IPS DF 6.9 (cell line): ENCODE measurements at regions not wholly inside any gene's neighbourhood (a gene's known extent, or its start where the extent isn't known, plus 50 kb on each side); places are given as distances from the start of the nearest gene placed in this dataset.
A peak's percentile ranks its signal among the peaks of the same experiment; 100 is the strongest.

ENCODE experiments used
- DNase-seq: peaks from one replicate; pipeline ENCODE4 v3.0.0-alpha.2; 2013; ENCODE audit warnings: low read depth, low spot score
- H3K27ac ChIP-seq: one replicate; pipeline ENCODE4 v1.5.1; 2013; ENCODE audit warnings: low read length, control low read depth
- H3K27me3 ChIP-seq: 2 replicates; pipeline ENCODE4 v1.6.1; 2013; ENCODE audit warnings: mild to moderate bottlenecking, low read length; ENCODE audit not compliant: control insufficient read depth, insufficient read depth
- H3K36me3 ChIP-seq: 2 replicates; pipeline ENCODE4 v1.6.1; 2013; ENCODE audit warnings: low read length; ENCODE audit not compliant: control insufficient read depth, insufficient read depth
- H3K4me1 ChIP-seq: 2 replicates; pipeline ENCODE4 v1.6.1; 2013; ENCODE audit warnings: low read length; ENCODE audit not compliant: control insufficient read depth, insufficient read depth
- H3K4me3 ChIP-seq: 2 replicates; pipeline ENCODE4 v1.5.1; 2013; ENCODE audit warnings: mild to moderate bottlenecking, low read length
- H3K9me3 ChIP-seq: 2 replicates; pipeline ENCODE4 v1.6.1; 2013; ENCODE audit warnings: low read length, inconsistent platforms; ENCODE audit not compliant: control insufficient read depth, insufficient read depth
- WGBS: extraction: QIAGEN DNeasy Blood & Tissue Kit; methylation state at CpG from one replicate; pipeline ENCODE4 v1.1.7; 2013; ENCODE audit warnings: mixed read lengths, missing lambda C conversion rate; ENCODE audit not compliant: insufficient read length, insufficient coverage; 5-methylcytosine and 5-hydroxymethylcytosine counted together

DNA sequence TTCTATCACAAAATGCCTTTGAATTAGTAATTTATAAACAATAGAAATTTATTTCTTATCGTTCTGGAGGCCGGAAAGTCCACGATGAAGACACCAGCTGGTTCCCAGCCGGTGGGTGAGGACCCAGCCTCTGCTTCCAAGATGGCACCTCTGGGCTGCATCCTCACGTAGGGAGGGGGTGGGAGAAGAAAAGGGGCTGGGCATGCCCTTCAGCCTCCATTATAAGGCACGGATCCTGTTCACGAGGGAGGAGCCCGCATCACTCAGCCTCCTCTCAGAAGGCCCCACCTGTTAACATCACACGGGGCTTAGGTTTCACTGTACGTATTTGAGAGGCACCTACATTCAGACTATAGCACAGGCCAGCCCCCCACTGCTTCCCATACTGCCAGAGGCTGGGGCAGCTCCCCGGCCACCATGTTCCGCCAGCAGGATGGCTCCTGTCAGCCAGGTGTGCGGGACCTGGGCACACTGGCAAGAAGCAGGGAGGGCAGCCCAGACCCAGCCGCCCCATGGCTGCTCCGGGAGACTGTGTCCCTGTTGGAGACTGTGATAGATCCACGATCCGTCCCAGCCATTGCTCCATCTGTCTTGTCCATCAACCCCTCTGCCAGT, 131.6 kb downstream of the SOX1 start:
- Histone ChIP-seq H3K4me3 (no peak overlapping the region), H3K9me3 (no peaks in the 10 kb centered on the region), H3K36me3 (no peaks in the 10 kb centered on the region), H3K27me3 (no peaks in the 10 kb centered on the region), H3K4me1 (no peaks in the 10 kb centered on the region), H3K27ac (no peak overlapping the region)
- no peak for DNase-seq
- no CpG with 5 or more reads among the region's 17 CpGs for WGBS

DNA sequence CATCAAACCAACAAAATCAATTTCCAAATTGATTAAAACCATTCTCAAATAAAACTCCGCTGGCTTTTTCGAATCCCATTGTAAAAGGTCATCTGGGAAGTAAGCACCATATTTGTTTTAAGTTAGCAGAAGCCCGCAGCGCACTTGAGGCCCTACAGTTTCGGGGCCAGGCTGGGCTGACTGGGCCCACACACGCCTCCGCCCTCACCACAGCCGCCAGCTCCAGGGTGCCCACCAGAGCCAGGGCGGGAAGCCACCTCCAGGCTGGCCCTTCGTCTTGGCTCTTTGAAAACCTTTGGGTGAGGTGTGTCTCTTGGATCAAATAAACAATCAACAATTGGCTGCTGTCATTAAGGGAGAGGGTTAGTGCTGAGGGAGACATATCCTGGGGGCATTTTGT, 133.3 kb downstream of the SOX1 start:
- Histone ChIP-seq H3K4me3 (no peak overlapping the region), H3K4me1 (peaks cover 4% of the 10 kb centered on the region), H3K9me3 (no peaks in the 10 kb centered on the region), H3K27ac (no peak overlapping the region), H3K27me3 (peaks cover 7% of the 10 kb centered on the region; the same call in 1 of the 2 replicates), H3K36me3 (no peaks in the 10 kb centered on the region)
- WGBS = no CpG with 5 or more reads among the region's 10 CpGs
- no peak for DNase-seq

DNA sequence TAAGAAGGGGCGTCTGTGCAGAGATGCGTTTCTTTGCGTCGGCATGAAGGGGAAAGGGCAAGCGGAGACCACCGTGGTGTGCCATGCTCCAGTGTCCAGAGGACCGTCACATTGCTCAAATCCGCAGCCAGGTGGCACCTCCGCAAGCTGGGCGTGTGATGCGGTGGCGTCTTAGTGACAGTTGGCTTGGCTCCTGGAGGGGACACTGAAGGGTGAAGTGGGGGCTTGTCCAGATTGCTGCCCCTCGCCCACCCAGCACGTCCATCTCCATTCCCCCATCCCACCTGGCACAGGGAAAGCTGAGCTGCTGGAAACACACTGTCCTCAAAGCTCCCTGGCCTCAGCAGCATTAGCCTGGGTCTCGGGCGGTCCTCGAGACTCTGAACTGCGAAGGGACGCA, 135.3 kb downstream of the SOX1 start:
- no peak overlapping the region for H3K4me3 ChIP-seq
- no peaks in the 10 kb centered on the region for H3K9me3 ChIP-seq
- DNase-seq = no peak
- H3K4me1 ChIP-seq = peaks cover 4% of the 10 kb centered on the region
- H3K27me3 ChIP-seq = peaks cover 17% of the 10 kb centered on the region; the same call in 1 of the 2 replicates
- WGBS = no CpG with 5 or more reads among the region's 19 CpGs
- H3K27ac ChIP-seq = no peak overlapping the region
- H3K36me3 ChIP-seq = no peaks in the 10 kb centered on the region

DNA sequence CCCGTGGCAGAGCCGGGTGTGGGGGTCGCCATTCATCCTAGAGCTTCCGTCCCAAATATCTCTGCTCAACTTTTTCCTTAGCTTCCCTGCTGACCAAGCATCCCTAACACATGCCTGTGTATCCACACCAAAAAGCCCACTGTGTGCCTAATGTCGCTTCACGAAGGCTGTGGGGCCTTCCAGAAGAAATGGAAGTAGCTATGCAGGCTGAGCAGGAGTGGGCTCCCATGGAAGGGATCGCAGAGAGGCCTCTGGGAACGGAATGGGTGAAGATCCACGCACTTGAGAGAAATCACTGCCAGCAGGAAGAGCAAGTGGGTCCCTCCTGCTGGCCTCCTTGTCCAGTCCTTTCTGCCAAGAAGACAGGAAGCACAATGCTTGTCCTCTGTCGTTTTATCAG, 136.0 kb downstream of the SOX1 start:
- no peaks in the 10 kb centered on the region for H3K9me3 ChIP-seq
- no peak for DNase-seq
- H3K27me3 ChIP-seq = peaks cover 20% of the 10 kb centered on the region; the same call in 1 of the 2 replicates
- H3K36me3 ChIP-seq = no peaks in the 10 kb centered on the region
- H3K27ac ChIP-seq = no peak overlapping the region
- H3K4me1 ChIP-seq = peaks cover 4% of the 10 kb centered on the region
- no CpG with 5 or more reads among the region's 10 CpGs for WGBS
- no peak overlapping the region for H3K4me3 ChIP-seq

DNA sequence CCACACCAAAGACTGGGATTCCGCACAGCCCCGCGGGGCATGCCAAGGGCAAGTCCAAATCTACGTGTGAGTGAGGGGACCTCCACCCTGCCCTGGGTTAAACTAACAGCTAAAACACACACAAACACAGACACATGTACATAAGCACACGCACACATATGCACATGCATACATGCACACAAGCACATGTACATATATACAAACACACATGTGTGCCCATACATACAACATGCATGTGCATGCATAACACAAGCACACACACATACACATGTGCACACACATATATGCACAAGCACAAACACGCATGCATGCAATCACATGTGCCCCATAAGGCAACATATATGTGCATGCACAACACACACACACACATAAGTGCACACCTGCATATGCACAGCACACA, 136.7 kb downstream of the SOX1 start:
- Histone ChIP-seq H3K9me3 (no peaks in the 10 kb centered on the region), H3K4me1 (peaks cover 4% of the 10 kb centered on the region), H3K36me3 (no peaks in the 10 kb centered on the region), H3K27me3 (peaks cover 20% of the 10 kb centered on the region; the same call in 1 of the 2 replicates), H3K27ac (no peak overlapping the region), H3K4me3 (no peak overlapping the region)
- no CpG with 5 or more reads among the region's 6 CpGs for WGBS
- DNase-seq = no peak

DNA sequence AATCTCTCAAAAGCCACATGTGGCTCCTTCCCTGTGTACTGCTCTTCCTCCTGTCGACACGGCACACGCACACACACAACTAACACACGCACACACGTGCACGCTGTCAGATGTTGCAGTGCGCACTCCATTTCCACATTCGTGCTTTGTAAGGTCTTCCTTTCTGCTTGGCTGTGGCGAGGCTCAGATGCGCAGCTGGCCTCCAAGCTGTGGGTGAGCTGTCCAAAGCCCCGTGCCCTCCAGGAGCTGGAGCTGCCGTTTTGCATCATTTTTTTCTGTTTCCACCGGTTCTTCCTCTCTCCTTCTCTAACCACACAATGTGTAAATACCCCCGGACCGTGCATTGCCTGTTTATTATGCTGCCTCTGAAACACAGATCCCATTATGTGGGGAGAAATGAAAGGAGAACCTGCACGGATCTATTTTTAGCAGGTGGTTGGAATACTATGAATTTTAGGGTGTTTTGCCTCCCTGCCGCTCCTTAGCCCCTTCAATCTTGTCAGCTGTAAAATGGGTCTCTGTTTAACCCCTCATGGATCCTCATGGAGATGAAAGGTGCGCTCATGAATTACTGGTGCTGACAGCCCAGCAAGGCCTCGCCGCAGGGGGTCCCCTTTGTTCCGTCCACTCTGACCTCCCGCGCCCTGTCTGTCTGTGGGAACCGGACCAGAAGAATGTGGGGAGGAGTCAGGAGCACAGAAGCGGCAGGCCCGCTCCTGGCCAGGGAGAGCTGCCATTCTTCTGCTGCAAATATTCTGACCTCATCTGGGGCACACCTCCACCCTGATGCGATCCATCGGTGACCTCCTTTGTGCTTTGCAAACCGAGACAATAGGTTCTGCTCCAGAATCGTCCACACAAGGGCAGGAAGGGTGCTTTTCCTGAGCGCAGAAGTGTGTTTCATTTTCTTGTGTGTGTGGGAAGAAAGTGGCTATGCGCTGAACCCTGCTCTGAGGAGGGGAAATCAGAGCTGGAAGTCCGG, 137.7 kb downstream of the SOX1 start:
- no CpG with 5 or more reads among the region's 33 CpGs for WGBS
- Histone ChIP-seq H3K4me1 (peaks cover 4% of the 10 kb centered on the region), H3K27ac (no peak overlapping the region), H3K36me3 (no peaks in the 10 kb centered on the region), H3K27me3 (peaks cover 20% of the 10 kb centered on the region; the same call in 1 of the 2 replicates), H3K4me3 (peak overlapping the region; percentile 18; the same call in 1 of the 2 replicates), H3K9me3 (no peaks in the 10 kb centered on the region)
- peak; percentile 18 for DNase-seq

DNA sequence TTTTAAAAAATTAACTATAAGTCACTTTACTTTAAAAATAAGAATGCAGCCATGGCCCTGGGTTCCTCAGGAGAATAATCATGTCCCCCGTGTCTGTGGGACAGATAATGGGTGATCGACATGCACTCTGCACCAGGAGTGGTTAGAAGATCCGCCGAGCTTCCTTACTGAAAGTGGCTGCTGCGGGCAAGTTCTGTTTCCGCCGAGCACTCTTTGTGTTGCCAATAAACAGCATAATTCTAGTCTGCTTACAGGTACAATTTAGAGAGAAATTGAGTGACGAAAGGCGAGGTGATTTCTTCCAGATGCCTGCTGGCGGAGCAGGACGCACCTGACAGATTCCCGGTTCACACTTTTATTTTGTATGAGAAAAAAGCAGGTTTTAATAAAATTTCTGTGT, 139.0 kb downstream of the SOX1 start:
- Histone ChIP-seq H3K36me3 (no peaks in the 10 kb centered on the region), H3K27ac (no peak overlapping the region), H3K4me3 (no peak overlapping the region), H3K4me1 (peaks cover 4% of the 10 kb centered on the region), H3K9me3 (no peaks in the 10 kb centered on the region), H3K27me3 (peaks cover 20% of the 10 kb centered on the region; the same call in 1 of the 2 replicates)
- WGBS = no CpG with 5 or more reads among the region's 12 CpGs
- DNase-seq = no peak

DNA sequence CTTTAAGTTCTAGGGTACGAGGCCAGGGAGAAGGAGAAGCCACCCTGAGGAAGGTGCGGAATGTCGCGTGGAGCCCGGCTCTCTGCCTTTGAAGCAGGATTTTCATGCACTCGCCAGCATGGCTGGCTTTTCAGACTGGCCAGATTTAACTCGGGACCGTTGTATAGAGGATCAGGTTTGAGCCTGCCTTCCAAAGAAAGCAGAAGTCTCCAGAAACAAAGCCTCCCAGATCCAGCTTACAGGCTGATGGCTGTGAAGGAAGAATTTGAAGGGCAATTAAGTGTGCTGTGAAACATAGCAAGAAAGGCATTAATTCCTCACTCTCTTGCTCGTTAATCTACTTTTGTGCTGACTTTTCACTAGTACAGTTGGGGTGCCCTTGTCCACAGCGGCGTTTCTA, 140.2 kb downstream of the SOX1 start:
- no peak for DNase-seq
- Histone ChIP-seq H3K4me1 (peaks cover 4% of the 10 kb centered on the region), H3K27ac (no peak overlapping the region), H3K9me3 (no peaks in the 10 kb centered on the region), H3K27me3 (peaks cover 20% of the 10 kb centered on the region; the same call in 1 of the 2 replicates), H3K4me3 (no peak overlapping the region), H3K36me3 (no peaks in the 10 kb centered on the region)
- no CpG with 5 or more reads among the region's 11 CpGs for WGBS

DNA sequence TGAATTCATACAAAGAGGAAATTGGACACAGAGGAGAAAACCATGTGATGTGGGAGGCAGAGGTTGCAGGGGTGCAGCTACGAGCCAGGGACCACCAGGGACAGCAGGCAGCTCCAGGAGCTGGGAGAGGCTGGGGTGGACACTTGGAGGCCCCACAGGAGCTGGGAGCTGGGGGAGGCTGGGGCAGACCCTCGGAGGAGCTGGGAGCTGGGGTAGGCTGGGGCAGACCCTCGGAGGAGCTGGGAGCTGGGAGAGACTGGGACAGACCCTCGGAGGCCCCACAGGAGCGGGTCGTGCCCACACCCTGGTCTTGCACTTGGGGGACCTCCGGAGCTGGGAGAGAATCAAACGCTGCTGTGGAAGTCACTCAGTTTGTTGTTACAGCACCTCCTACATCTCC, 141.7 kb downstream of the SOX1 start:
- Histone ChIP-seq H3K4me3 (no peak overlapping the region), H3K27me3 (peaks cover 20% of the 10 kb centered on the region; the same call in 1 of the 2 replicates), H3K27ac (no peak overlapping the region), H3K4me1 (peaks cover 4% of the 10 kb centered on the region), H3K9me3 (no peaks in the 10 kb centered on the region), H3K36me3 (no peaks in the 10 kb centered on the region)
- no peak for DNase-seq
- WGBS = no CpG with 5 or more reads among the region's 8 CpGs

DNA sequence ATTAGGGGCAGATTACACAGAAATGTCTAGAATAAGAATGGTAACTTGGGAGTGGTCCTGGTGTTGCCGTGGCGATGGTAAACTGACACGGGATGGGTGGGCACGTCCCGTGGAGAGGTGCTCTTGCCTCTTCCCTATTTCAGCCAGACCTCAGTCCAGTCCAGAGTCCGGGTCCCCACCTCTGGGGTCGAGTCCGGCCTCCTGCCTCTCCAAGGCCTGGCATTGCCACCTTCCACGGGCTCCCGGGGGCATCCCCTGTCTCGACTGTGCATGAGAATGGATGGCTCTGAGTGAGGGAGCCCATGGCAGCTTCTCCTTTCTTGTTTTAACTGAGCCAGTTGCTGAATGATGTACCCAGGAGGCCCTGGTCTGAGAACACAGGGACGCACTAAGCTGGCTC, 142.3 kb downstream of the SOX1 start:
- DNase-seq = no peak
- Histone ChIP-seq H3K27me3 (peaks cover 18% of the 10 kb centered on the region; the same call in 1 of the 2 replicates), H3K27ac (no peak overlapping the region), H3K4me3 (no peak overlapping the region), H3K36me3 (no peaks in the 10 kb centered on the region), H3K4me1 (peaks cover 3% of the 10 kb centered on the region), H3K9me3 (no peaks in the 10 kb centered on the region)
- no CpG with 5 or more reads among the region's 12 CpGs for WGBS
